A673 (cell line): ENCODE measurements at regions not wholly inside any gene's neighbourhood (a gene's known extent, or its start where the extent isn't known, plus 50 kb on each side); places are given as distances from the start of the nearest gene placed in this dataset.

ENCODE experiments used
- BruUV-seq: library from RNA; stranded (reverse); fragments of 400-500 nt; replicated peaks from 2 replicates; lab custom pipeline; 2021; lab: Mats Ljungman, UMichigan
- CTCF ChIA-PET: fragments of 300-600 bp; sonication (Branson Sonifier 250); formaldehyde crosslinking; loops from one replicate; lab custom pipeline; 2022; ENCODE audit warnings: antibody characterized with exemption; lab: Charles Lee
- POLR2A ChIA-PET: fragments of 300-600 bp; sonication (Branson Sonifier 250); formaldehyde crosslinking; loops from one replicate; lab custom pipeline; 2022; ENCODE audit warnings: antibody characterized with exemption; ENCODE audit not compliant: low non-redundant PET; lab: Charles Lee
- DNase-seq: peaks from one replicate; pipeline ENCODE4 v3.0.0-alpha.2; 2015; ENCODE audit warnings: low spot score
- H3K27ac ChIP-seq: fragments of 200-600 bp; sonication (generic); 2 replicates; pipeline ENCODE4 v1.5.1; 2016; ENCODE audit warnings: mixed run types, low read depth, mild to moderate bottlenecking, mixed read lengths, antibody characterized with exemption, low read length; ENCODE audit not compliant: poor library complexity, severe bottlenecking
- H3K27me3 ChIP-seq: fragments of 200-600 bp; sonication (generic); replicated peaks from 2 replicates; pipeline ENCODE4 v1.6.1; 2017; ENCODE audit warnings: mixed run types, low read depth, mild to moderate bottlenecking, mixed read lengths, antibody characterized with exemption, low read length; ENCODE audit not compliant: insufficient read depth, poor library complexity
- H3K36me3 ChIP-seq: fragments of 200-600 bp; sonication (generic); 2 replicates; pipeline ENCODE4 v1.6.1; 2016; ENCODE audit warnings: mixed run types, mild to moderate bottlenecking, mixed read lengths, antibody characterized with exemption, low read length; ENCODE audit not compliant: insufficient read depth, poor library complexity, severe bottlenecking
- H3K4me1 ChIP-seq: fragments of 200-600 bp; sonication (generic); 2 replicates; pipeline ENCODE4 v1.6.1; 2017; ENCODE audit warnings: mixed run types, mild to moderate bottlenecking, mixed read lengths, antibody characterized with exemption, low read length; ENCODE audit not compliant: insufficient read depth, poor library complexity, severe bottlenecking
- H3K4me3 ChIP-seq: fragments of 200-600 bp; sonication (generic); 2 replicates; pipeline ENCODE4 v1.5.1; 2016; ENCODE audit warnings: low read depth, mixed run types, mild to moderate bottlenecking, mixed read lengths, low read length; ENCODE audit not compliant: poor library complexity, severe bottlenecking
- H3K9me3 ChIP-seq: fragments of 200-600 bp; sonication (generic); 2 replicates; pipeline ENCODE4 v1.6.1; 2016; ENCODE audit warnings: mixed run types, low read depth, mild to moderate bottlenecking, mixed read lengths, antibody characterized with exemption, low read length; ENCODE audit not compliant: poor library complexity, severe bottlenecking
- CTCF ChIP-seq: fragments of 300-800, 200-600 bp; sonication (generic); conservative IDR thresholded peaks from 2 replicates; pipeline ENCODE4 v1.5.1; 2017; ENCODE audit warnings: low read depth, mild to moderate bottlenecking, antibody characterized with exemption, low read length, moderate library complexity, mixed read lengths
- EZH2 ChIP-seq: fragments of 200-600 bp; sonication (generic); IDR thresholded peaks from 2 replicates; pipeline ENCODE4 v1.6.1; 2017; ENCODE audit warnings: borderline replicate concordance, low read depth, mild to moderate bottlenecking, mixed read lengths, antibody characterized with exemption, low read length; ENCODE audit not compliant: poor library complexity, severe bottlenecking
- intact Hi-C: fragments of 100-400 bp; cut with micrococcal nuclease; formaldehyde crosslinking; loops from one replicate; pipeline ENCODE4 v1.10.0; 2022; ENCODE audit not compliant: unreplicated experiment

- no TSS peak for BruUV-seq
- Histone ChIP-seq H3K4me1 (peaks cover 47% of the 10 kb centered on the region), H3K4me3 (no peak overlapping the region), H3K27me3 (no peaks in the 10 kb centered on the region), H3K9me3 (no peaks in the 10 kb centered on the region), H3K27ac (peak overlapping the region; percentile 9), H3K36me3 (no peaks in the 10 kb centered on the region)
- no peak for DNase-seq
- TF ChIP-seq EZH2, result no peak
- TF ChIP-seq CTCF, result no peak
- ChIA-PET POLR2A (no interaction called here), CTCF (no interaction called here)
- intact Hi-C loops, result no loop called here
Measured at GRCh38 chr16:54504372-54504771, 217.8 kb upstream of the IRX3 start.

- no peak overlapping the region for H3K4me3 ChIP-seq
- no peaks in the 10 kb centered on the region for H3K9me3 ChIP-seq
- ChIA-PET POLR2A (no interaction called here), CTCF (no interaction called here)
- no peaks in the 10 kb centered on the region for H3K36me3 ChIP-seq
- H3K27me3 ChIP-seq, result no peaks in the 10 kb centered on the region
- intact Hi-C loops, result no loop called here
- TF ChIP-seq CTCF, result no peak
- TF ChIP-seq EZH2, result no peak
- peaks cover 47% of the 10 kb centered on the region for H3K4me1 ChIP-seq
- H3K27ac ChIP-seq, result peak overlapping the region; percentile 9
- DNase-seq, result no peak
- no TSS peak for BruUV-seq
Measured at GRCh38 chr16:54503856-54504219, 217.3 kb upstream of the IRX3 start.

- BruUV-seq, result no TSS peak
- no peaks in the 10 kb centered on the region for H3K27me3 ChIP-seq
- H3K9me3 ChIP-seq, result peaks cover under 1% of the 10 kb centered on the region
- ChIA-PET POLR2A (no interaction called here), CTCF (no interaction called here)
- TF ChIP-seq CTCF, result no peak
- TF ChIP-seq EZH2, result no peak
- no peak overlapping the region for H3K4me3 ChIP-seq
- intact Hi-C loops, result no loop called here
- no peaks in the 10 kb centered on the region for H3K36me3 ChIP-seq
- peaks cover 47% of the 10 kb centered on the region for H3K4me1 ChIP-seq
- no peak overlapping the region for H3K27ac ChIP-seq
- peak; percentile 50 for DNase-seq
Measured at GRCh38 chr16:54503011-54503855, 216.6 kb upstream of the IRX3 start.
